ENCODE measurements at regions not wholly inside any gene's neighbourhood (a gene's known extent, or its start where the extent isn't known, plus 50 kb on each side); places are given as distances from the start of the nearest gene placed in this dataset.

DNA sequence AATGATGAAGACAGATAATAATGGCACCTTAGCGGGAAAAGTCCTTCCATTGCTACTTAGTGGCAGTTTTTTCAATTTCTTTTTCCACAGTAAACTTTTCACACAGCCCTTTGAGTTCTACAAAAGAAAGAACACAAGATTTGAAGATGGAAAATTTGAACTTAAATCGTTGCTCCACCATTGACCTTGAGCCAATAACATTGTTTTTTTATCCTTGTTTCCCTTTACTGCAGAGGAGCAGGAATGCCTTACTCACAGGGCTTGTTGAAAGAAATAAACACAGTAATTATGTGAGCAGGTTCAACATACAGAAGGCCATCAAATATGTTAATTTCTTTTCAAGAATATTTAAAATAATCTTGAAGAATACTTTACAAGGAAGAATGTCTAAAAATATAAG is 181.5 kb upstream of the KRR1 start:
- TF ChIP-seq CTCF (conservative IDR thresholded peaks at IDR 0.05; ENCODE audit: low read length) = no peak
- TF ChIP-seq EZH2phosphoT487 (IDR thresholded peaks at IDR 0.05; ENCODE audit: borderline replicate concordance) = no peak

All from Loucy (cell line).